Osteoblast (primary cell): ENCODE measurements at regions not wholly inside any gene's neighbourhood (a gene's known extent, or its start where the extent isn't known, plus 50 kb on each side); places are given as distances from the start of the nearest gene placed in this dataset.

Experiments used
- DNase-seq: peaks from one replicate; pipeline ENCODE4 v3.0.0; 2011; ENCODE audit warnings: low spot score, mixed read lengths; ENCODE audit not compliant: insufficient read length; ENCODE audit errors: missing footprints
- H2AFZ ChIP-seq: 2 replicates; pipeline ENCODE4 v1.6.0; 2011; ENCODE audit warnings: mild to moderate bottlenecking, low read length
- H3K27ac ChIP-seq: 2 replicates; pipeline ENCODE4 v1.5.1; 2011; ENCODE audit warnings: mild to moderate bottlenecking, low read depth, low read length, moderate library complexity
- H3K27me3 ChIP-seq: 2 replicates; pipeline ENCODE4 v1.6.0; 2012; ENCODE audit warnings: mild to moderate bottlenecking, control low read depth, inconsistent platforms, low read length, moderate library complexity; ENCODE audit not compliant: insufficient read depth
- H3K36me3 ChIP-seq: 2 replicates; pipeline ENCODE4 v1.5.1; 2011; ENCODE audit warnings: mild to moderate bottlenecking, low read length, control low read depth, moderate library complexity; ENCODE audit not compliant: insufficient read depth
- H3K4me1 ChIP-seq: 2 replicates; pipeline ENCODE4 v1.5.1; 2011; ENCODE audit warnings: mild to moderate bottlenecking, low read length, control low read depth, moderate library complexity; ENCODE audit not compliant: insufficient read depth
- H3K4me2 ChIP-seq: 2 replicates; pipeline ENCODE4 v1.6.0; 2011; ENCODE audit warnings: mild to moderate bottlenecking, low read length; ENCODE audit not compliant: insufficient read depth
- H3K4me3 ChIP-seq: fragments of 200-600 bp; sonication (generic); 3 replicates; pipeline ENCODE4 v1.5.1; 2012; ENCODE audit warnings: mild to moderate bottlenecking, low read length, inconsistent platforms; ENCODE audit not compliant: insufficient read depth
- H3K79me2 ChIP-seq: 2 replicates; pipeline ENCODE4 v1.6.0; 2012; ENCODE audit warnings: mild to moderate bottlenecking, low read length, control low read depth, inconsistent platforms; ENCODE audit not compliant: insufficient read depth
- H3K9me3 ChIP-seq: 2 replicates; pipeline ENCODE4 v1.5.1; 2011; ENCODE audit warnings: low read depth, low read length, control low read depth
- H4K20me1 ChIP-seq: 2 replicates; pipeline ENCODE4 v1.6.0; 2012; ENCODE audit warnings: mild to moderate bottlenecking, low read length, control low read depth; ENCODE audit not compliant: insufficient read depth
- CTCF ChIP-seq: IDR thresholded peaks from 2 replicates; pipeline ENCODE4 v1.5.1; 2011; ENCODE audit warnings: mild to moderate bottlenecking, low read depth, low read length, moderate library complexity; ENCODE audit errors: extremely low read depth

- no peak for TF ChIP-seq CTCF
- H3K79me2 ChIP-seq: no peaks in the 10 kb centered on the region
- H3K9me3 ChIP-seq: no peaks in the 10 kb centered on the region
- peaks cover 9% of the 10 kb centered on the region for H3K27me3 ChIP-seq
- H4K20me1 ChIP-seq: no peaks in the 10 kb centered on the region
- H3K4me1 ChIP-seq: peaks cover 4% of the 10 kb centered on the region
- peak; percentile 60 for DNase-seq
- H3K4me2 ChIP-seq: no peak overlapping the region
- H3K36me3 ChIP-seq: no peaks in the 10 kb centered on the region
- no peak overlapping the region for H3K4me3 ChIP-seq
- H2AFZ ChIP-seq: no peak overlapping the region
- no peak overlapping the region for H3K27ac ChIP-seq
These were observed 101.0 kb downstream of the LSM3 start for GRCh38 chr3:14279626-14280061.

- Histone ChIP-seq H3K27ac (no peak overlapping the region), H3K36me3 (no peaks in the 10 kb centered on the region), H3K79me2 (no peaks in the 10 kb centered on the region), H3K9me3 (no peaks in the 10 kb centered on the region), H3K4me3 (no peak overlapping the region), H3K4me2 (no peak overlapping the region), H2AFZ (no peak overlapping the region), H3K27me3 (peaks cover 9% of the 10 kb centered on the region), H4K20me1 (no peaks in the 10 kb centered on the region), H3K4me1 (peaks cover 4% of the 10 kb centered on the region)
- TF ChIP-seq CTCF: no peak
- peak; percentile 87 for DNase-seq
These were observed 101.7 kb downstream of the LSM3 start for GRCh38 chr3:14280326-14280725.

- H3K9me3 ChIP-seq: no peaks in the 10 kb centered on the region
- no peaks in the 10 kb centered on the region for H3K79me2 ChIP-seq
- peaks cover 9% of the 10 kb centered on the region for H3K27me3 ChIP-seq
- H2AFZ ChIP-seq: no peak overlapping the region
- no peak for DNase-seq
- no peak overlapping the region for H3K4me3 ChIP-seq
- H4K20me1 ChIP-seq: no peaks in the 10 kb centered on the region
- H3K36me3 ChIP-seq: no peaks in the 10 kb centered on the region
- peaks cover 4% of the 10 kb centered on the region for H3K4me1 ChIP-seq
- TF ChIP-seq CTCF: no peak
- no peak overlapping the region for H3K27ac ChIP-seq
- no peak overlapping the region for H3K4me2 ChIP-seq
These were observed 102.4 kb downstream of the LSM3 start for GRCh38 chr3:14281053-14281452.

GRCh38 chr3:14282001-14282705, 103.5 kb downstream of the LSM3 start:
- H3K36me3 ChIP-seq: no peaks in the 10 kb centered on the region
- no peak overlapping the region for H3K4me3 ChIP-seq
- no peaks in the 10 kb centered on the region for H3K79me2 ChIP-seq
- H3K27me3 ChIP-seq: peaks cover 9% of the 10 kb centered on the region
- peak; percentile 75 for DNase-seq
- H3K9me3 ChIP-seq: no peaks in the 10 kb centered on the region
- H3K4me2 ChIP-seq: no peak overlapping the region
- no peaks in the 10 kb centered on the region for H4K20me1 ChIP-seq
- no peak overlapping the region for H2AFZ ChIP-seq
- TF ChIP-seq CTCF: no peak
- H3K27ac ChIP-seq: no peak overlapping the region
- peaks cover 4% of the 10 kb centered on the region for H3K4me1 ChIP-seq
